Cardiac muscle cell (in vitro differentiated cells and primary cell): ENCODE measurements at regions not wholly inside any gene's neighbourhood (a gene's known extent, or its start where the extent isn't known, plus 50 kb on each side); places are given as distances from the start of the nearest gene placed in this dataset.
"Not testable (repeated sequence)": the region's sequence is repeated elsewhere in the genome, so short reads cannot be mapped to it uniquely, and the experiment has no call there.

ENCODE experiments used
- DNase-seq, 2 donors: peaks; one replicate each; pipeline versions ENCODE4 v3.0.0 to v3.0.0-alpha.2; 2010 to 2017; ENCODE audit warnings: low read depth in 1 of 2, low spot score in 1 of 2
- H3K27ac ChIP-seq: fragments of 200-600 bp; sonication (generic); 2 replicates; pipeline ENCODE4 v1.5.1; 2016
- H3K27me3 ChIP-seq: fragments of 200-600 bp; sonication (generic); 2 replicates; pipeline ENCODE4 v1.6.0; 2016; ENCODE audit warnings: control low read depth
- H3K36me3 ChIP-seq: fragments of 200-600 bp; sonication (generic); 2 replicates; pipeline ENCODE4 v1.5.1; 2016; ENCODE audit warnings: control low read depth
- H3K4me1 ChIP-seq: fragments of 200-600 bp; sonication (generic); 2 replicates; pipeline ENCODE4 v1.8.1; 2017; ENCODE audit warnings: low read depth, mild to moderate bottlenecking, mixed run types
- H3K4me3 ChIP-seq: fragments of 200-600 bp; sonication (generic); 2 replicates; pipeline ENCODE4 v1.5.1; 2016; ENCODE audit warnings: mild to moderate bottlenecking
- H3K9me3 ChIP-seq: fragments of 200-600 bp; sonication (generic); 2 replicates; pipeline ENCODE4 v1.5.1; 2017; ENCODE audit warnings: low read depth, mild to moderate bottlenecking, control low read depth
- CTCF ChIP-seq: IDR thresholded peaks from 2 replicates; pipeline ENCODE4 v1.5.1; 2012; ENCODE audit warnings: low read depth, mild to moderate bottlenecking, low read length

DNA sequence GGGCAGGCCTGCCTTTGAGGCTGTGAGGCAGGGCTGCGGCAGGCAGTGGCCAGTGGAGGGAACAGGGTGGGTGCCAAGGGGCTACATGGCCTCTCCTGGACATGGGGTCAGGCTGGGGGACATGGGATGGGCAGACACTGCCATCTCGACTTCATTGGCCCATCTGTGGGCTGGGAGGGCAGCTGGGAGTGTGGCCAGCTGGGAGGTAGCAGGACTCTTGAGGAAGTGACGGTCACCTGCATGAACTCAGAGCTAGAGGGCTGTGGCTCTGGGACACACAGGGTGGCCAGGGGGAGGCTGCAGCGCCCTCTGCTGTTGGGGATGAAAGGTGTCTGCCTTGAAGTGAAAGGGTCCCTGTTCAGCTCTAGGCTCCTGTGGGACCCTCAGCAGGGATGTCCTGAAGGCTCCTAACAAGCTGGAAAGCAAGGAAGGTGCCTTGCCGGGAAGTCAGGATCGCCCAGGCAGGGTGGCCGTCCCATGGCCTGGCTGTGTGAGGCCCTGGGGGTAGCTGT is 244.0 kb downstream of the ANKRD30B start:
- not testable (repeated sequence) for H3K36me3 ChIP-seq, DNase-seq, H3K27ac ChIP-seq, H3K9me3 ChIP-seq, H3K4me3 ChIP-seq, H3K27me3 ChIP-seq, H3K4me1 ChIP-seq

GRCh38 chr18:14992758-14993157 is 244.8 kb downstream of the ANKRD30B start:
- DNase-seq, H3K36me3 ChIP-seq, H3K9me3 ChIP-seq: not testable (repeated sequence)

DNA sequence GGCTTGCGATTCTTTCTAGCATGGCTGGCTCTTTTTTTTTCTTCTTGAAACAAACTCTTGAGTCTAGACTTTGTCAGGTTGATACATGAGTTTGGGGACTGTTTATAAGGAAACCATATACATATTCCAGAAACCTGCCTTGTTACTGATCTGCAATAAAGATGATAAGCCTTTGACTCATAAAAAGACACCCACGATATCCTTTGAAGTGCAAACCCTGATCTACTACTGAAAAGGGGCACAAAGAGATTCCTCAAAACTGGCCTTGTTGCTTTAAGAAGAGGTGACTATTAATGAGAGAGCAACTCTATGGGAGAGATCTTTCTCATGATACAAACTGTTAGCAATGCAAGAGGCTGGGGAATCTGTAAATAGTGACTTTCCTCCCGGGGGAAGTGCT is 247.1 kb downstream of the ANKRD30B start:
- not testable (repeated sequence) for H3K36me3 ChIP-seq, H3K4me1 ChIP-seq, H3K27me3 ChIP-seq, H3K27ac ChIP-seq, H3K9me3 ChIP-seq, H3K4me3 ChIP-seq, DNase-seq

More at GRCh38 chr18:14992758-14993157, 244.8 kb downstream of the ANKRD30B start:
- not testable (repeated sequence) for H3K27me3 ChIP-seq, H3K4me1 ChIP-seq, H3K27ac ChIP-seq, H3K4me3 ChIP-seq

- H3K4me3 ChIP-seq, result no peak overlapping the region
- H3K9me3 ChIP-seq, result no peaks in the 10 kb centered on the region
- no peak overlapping the region for H3K27ac ChIP-seq
- DNase-seq, result no peak
- TF ChIP-seq CTCF, result no peak
- no peaks in the 10 kb centered on the region for H3K27me3 ChIP-seq
- H3K36me3 ChIP-seq, result no peaks in the 10 kb centered on the region
- no peaks in the 10 kb centered on the region for H3K4me1 ChIP-seq
Measured at GRCh38 chr18:14997357-14997756, 249.4 kb downstream of the ANKRD30B start.

DNA sequence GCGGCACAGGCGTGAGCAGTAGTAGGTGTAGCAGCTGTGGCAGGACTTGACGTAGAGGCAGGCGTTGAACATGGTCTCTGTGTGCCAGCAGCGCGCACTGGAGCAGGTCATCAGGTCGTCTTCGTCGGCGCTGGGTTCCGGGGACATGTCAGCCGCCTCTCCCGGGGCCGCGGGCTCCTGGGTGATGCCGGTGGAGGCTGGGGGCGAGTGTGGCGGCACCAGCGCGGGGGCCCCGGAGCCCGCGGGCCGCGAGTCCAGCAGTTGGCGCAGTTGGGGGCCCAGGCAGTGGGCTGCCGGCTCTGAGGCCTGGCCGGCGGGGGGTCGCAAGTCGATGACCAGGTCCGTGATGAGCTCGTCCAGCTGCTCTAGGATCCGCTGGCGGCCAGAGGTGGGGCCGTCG is 249.9 kb downstream of the ANKRD30B start:
- not testable (repeated sequence) for H3K4me3 ChIP-seq, H3K27me3 ChIP-seq, H3K4me1 ChIP-seq, H3K9me3 ChIP-seq, H3K36me3 ChIP-seq, DNase-seq, H3K27ac ChIP-seq

DNA sequence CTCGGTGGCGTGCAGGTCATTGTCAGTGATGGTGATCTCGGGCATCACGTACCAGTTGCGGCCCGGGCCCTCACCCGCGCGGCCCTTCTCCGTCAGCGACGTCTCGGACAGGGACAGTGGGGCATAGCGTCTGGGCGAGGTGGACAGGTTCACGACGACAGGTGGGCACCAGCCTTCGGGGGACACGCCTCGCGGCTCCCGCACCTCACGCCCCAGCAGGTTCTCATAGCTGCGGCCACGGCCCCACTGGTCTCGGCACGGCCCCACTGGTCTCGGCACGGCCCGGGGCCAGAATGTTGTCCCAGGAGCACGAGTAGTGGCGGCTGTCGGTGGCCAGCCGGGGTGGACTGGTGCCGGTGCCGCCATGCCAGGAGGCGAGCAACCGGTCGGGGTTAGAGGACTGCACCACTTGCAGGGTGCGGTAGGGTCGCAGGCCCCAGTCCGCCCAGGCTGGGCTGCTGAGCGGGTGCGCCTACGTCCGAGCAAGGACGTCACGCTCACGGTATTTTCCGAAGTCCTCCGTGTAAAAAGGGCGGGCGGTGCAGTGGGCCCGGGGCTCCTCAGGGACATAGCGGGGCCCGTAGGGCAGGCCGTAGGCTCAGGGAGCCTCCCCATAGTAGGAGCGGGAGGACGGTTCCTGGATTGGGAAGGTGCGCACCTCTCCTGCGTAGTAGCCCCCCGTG is 250.5 kb downstream of the ANKRD30B start:
- H3K27me3 ChIP-seq, H3K4me1 ChIP-seq, H3K9me3 ChIP-seq: not testable (repeated sequence)

GRCh38 chr18:14999085-14999975 is 251.4 kb downstream of the ANKRD30B start:
- Histone ChIP-seq H3K36me3 (no peaks in the 10 kb centered on the region), H3K27ac (no peak overlapping the region), H3K9me3 (no peaks in the 10 kb centered on the region), H3K27me3 (no peaks in the 10 kb centered on the region), H3K4me1 (no peaks in the 10 kb centered on the region), H3K4me3 (no peak overlapping the region)
- no peak for DNase-seq
- TF ChIP-seq CTCF, result no peak

More for the DNA sequence above, 250.5 kb downstream of the ANKRD30B start:
- DNase-seq, H3K4me3 ChIP-seq, H3K27ac ChIP-seq, H3K36me3 ChIP-seq: not testable (repeated sequence)

DNA sequence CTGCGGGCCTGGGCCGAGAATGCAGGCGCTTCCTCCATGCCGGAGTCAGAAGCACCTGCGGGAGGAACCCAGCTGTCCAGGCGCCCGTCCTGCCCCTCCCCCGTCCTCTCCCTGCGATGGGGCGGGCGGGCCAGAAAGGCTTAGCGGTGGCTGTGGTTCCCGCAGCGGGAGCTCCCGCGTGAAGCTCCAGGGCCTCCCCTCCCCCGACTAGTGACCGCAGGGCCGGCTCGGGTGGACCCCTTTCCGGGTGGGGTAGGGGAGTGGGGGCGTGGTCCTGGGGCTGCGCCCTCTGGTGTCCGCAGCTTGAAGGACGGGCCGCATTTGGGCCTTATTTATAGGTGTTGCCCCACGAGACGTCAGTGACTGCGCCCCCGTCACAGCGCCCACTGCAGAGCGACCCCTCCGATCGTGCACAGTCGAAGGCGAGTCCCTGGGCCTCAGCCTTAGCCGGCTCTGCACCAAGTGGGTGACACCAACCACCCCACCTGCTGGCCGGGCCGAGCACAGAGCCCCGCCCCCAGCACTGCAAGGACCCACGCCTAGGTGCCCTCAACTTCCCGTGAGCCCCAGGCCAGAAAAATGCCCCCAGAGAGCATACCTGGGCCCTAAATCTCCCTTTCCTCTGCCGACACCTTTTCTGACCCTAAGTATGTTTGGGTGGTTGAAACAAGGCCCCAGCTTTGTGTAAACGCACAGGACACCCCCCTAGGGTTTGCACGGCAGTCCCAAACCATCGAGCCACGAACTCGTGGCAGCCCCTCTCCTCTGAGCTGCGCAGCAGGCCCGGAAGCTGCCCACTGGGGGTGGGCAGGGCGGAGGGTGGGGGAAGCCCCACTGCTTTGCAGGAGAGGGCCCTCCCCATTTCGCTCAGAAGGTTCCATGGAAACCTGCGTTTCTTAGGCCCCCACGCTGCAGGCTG is 252.4 kb downstream of the ANKRD30B start:
- H3K36me3 ChIP-seq, H3K9me3 ChIP-seq, H3K27ac ChIP-seq, DNase-seq, H3K4me3 ChIP-seq, H3K4me1 ChIP-seq, H3K27me3 ChIP-seq: not testable (repeated sequence)

- not testable (repeated sequence) for H3K4me3 ChIP-seq, H3K9me3 ChIP-seq, H3K27ac ChIP-seq, H3K36me3 ChIP-seq, DNase-seq, H3K27me3 ChIP-seq, H3K4me1 ChIP-seq
Measured at GRCh38 chr18:15001038-15001794, 253.2 kb downstream of the ANKRD30B start.

DNA sequence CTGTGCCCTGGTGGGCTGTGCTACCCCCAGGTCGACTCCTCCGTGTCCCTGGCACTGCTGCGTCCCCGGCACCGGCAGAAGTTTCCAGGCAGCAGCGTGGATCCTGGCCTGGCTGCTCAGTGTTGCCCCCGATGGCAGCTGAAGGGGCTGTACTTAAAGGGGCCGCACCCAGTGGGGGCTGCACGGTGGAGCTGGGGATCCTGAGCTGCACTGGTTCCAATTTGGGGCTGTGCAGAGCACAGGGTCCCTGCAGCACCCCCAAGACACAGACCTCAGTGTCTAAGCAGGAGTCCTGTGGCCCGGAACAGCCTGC is 253.8 kb downstream of the ANKRD30B start:
- H3K4me3 ChIP-seq, DNase-seq, H3K27me3 ChIP-seq, H3K9me3 ChIP-seq, H3K36me3 ChIP-seq, H3K4me1 ChIP-seq, H3K27ac ChIP-seq: not testable (repeated sequence)

- not testable (repeated sequence) for H3K9me3 ChIP-seq, H3K4me3 ChIP-seq
Measured at GRCh38 chr18:15002765-15003164, 254.8 kb downstream of the ANKRD30B start.

More at GRCh38 chr18:15002765-15003164, 254.8 kb downstream of the ANKRD30B start:
- not testable (repeated sequence) for H3K36me3 ChIP-seq, DNase-seq, H3K27ac ChIP-seq, H3K27me3 ChIP-seq, H3K4me1 ChIP-seq
